ENCODE measurements at regions not wholly inside any gene's neighbourhood (a gene's known extent, or its start where the extent isn't known, plus 50 kb on each side); places are given as distances from the start of the nearest gene placed in this dataset.

DNA sequence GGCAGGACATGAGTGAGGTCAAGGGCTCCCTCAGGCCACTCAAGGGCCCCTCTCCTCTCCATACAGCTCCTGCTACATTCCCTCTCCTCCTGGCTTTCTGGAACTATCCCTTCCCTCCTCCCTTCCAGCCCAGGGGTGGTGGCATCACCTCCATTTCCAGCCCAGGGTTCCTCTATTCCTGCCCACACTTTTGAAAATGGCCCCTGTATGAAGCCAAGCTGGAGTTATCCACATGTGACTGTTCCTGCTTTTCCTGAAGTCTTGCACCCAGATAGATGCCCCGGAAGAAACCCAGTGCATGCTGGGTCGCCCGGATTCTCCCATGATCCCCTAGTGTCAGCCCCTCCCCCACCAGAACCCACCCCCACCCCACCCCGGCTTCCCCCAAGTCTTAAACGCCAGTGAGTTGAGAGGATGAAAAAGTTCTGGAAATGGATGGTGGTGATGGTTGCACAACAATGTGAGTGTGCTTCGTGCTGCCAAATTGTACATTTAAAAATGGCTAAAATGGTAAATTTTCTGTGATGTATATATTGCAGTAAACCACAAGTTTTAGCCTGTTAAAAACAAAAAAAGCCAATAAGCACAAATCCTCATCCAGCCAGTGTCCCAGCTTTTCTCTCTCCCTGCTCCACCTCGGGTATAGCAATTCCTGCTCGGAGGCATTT, 136.9 kb downstream of the SCARB1 start:
- no peak for TF ChIP-seq POLR2A (IDR thresholded peaks at IDR 0.05)
- no peak for TF ChIP-seq CTCF (IDR thresholded peaks at IDR 0.05)
- H3K4me3 ChIP-seq (ENCODE audit: low read depth, poor library complexity, severe bottlenecking), result no peak overlapping the region
- intact Hi-C loops (cut with DNase I; ENCODE audit: low total_unique reads), result no loop called here
- WGBS, 2 donors, result 55 to 62% methylated on average over 8 of the region's 8 CpGs
- DNase-seq (ENCODE audit: low spot score in 2 of 2), result no peak

DNA sequence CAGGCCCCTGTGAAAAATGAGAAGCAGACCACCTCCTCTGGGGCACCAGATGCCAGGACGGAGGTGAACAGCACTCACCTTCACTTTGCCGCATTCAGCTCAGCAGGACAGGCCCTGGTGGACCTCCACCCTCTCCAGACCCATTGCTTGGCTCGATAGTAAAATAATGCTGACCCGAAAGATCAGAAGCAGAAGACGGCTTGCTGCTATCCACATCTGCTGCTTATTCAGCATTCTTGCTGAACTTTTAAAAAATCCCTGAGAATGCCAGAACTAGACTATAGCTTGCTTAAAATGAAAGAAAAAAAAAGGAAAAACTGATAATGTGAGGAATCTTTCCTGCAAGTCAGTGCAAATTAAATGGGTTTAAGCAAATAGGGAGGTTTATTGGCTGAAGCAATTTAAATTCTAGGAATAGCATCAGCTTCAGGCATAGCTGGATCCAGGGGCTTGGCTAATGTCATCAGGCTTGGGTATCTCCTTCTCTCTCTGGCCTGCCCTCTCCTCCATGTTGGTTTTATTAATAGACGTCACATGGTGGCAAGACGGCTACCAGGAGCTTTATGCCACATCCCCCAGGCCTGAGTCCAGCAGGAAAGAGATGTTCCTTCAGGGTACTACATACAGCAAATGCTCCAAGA, 137.9 kb downstream of the SCARB1 start:
- WGBS, 2 donors, result 85 to 89% methylated on average over 7 of the region's 7 CpGs

DNA sequence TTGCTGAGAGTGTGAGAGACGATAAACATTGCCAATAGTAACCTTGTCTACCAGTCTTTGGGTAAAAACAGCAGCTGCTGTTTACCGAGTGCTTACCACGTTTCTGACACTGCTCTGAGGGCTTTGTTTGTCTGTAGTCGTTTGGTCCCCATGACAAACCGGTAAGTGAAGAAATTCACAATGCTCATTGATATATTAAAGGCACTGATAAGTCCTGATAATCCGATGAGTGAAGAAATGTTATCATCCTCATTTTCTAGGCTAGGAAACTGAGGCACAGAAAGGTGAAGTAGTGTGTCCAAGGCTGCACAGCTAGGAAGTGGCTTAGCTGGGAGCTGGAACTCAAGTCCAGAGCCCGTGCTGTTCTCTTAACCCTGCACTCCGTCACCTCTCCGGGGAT, 138.6 kb downstream of the SCARB1 start:
- no peak for DNase-seq (ENCODE audit: low spot score in 2 of 2)
- 85 to 88% methylated on average over 9 of the region's 9 CpGs for WGBS, 2 donors
- intact Hi-C loops (cut with DNase I; ENCODE audit: low total_unique reads), result no loop called here
- no peak overlapping the region for H3K4me3 ChIP-seq (ENCODE audit: low read depth, poor library complexity, severe bottlenecking)
- TF ChIP-seq CTCF (IDR thresholded peaks at IDR 0.05) (no peak), POLR2A (IDR thresholded peaks at IDR 0.05) (no peak)

More for the DNA sequence above, 137.9 kb downstream of the SCARB1 start:
- no peak for DNase-seq (ENCODE audit: low spot score in 2 of 2)
- no peak overlapping the region for H3K4me3 ChIP-seq (ENCODE audit: low read depth, poor library complexity, severe bottlenecking)
- intact Hi-C loops (cut with DNase I; ENCODE audit: low total_unique reads), result no loop called here
- TF ChIP-seq POLR2A (IDR thresholded peaks at IDR 0.05), result no peak
- no peak for TF ChIP-seq CTCF (IDR thresholded peaks at IDR 0.05)

- intact Hi-C loops (cut with DNase I; ENCODE audit: low total_unique reads), result no loop called here
- H3K4me3 ChIP-seq (ENCODE audit: low read depth, poor library complexity, severe bottlenecking), result no peak overlapping the region
- 75 to 79% methylated on average over 3 of the region's 3 CpGs for WGBS, 2 donors
- no peak for DNase-seq (ENCODE audit: low spot score in 2 of 2)
- TF ChIP-seq CTCF (IDR thresholded peaks at IDR 0.05), result no peak
- TF ChIP-seq POLR2A (IDR thresholded peaks at IDR 0.05), result no peak
These were observed 140.8 kb downstream of the SCARB1 start for GRCh38 chr12:124722878-124723277.

GRCh38 chr12:124721501-124722162, 142.0 kb downstream of the SCARB1 start:
- no peak for DNase-seq (ENCODE audit: low spot score in 2 of 2)
- 71 to 72% methylated on average over 3 of the region's 3 CpGs for WGBS, 2 donors
- intact Hi-C loops (cut with DNase I; ENCODE audit: low total_unique reads), result no loop called here
- no peak overlapping the region for H3K4me3 ChIP-seq (ENCODE audit: low read depth, poor library complexity, severe bottlenecking)
- TF ChIP-seq POLR2A (IDR thresholded peaks at IDR 0.05), result no peak
- no peak for TF ChIP-seq CTCF (IDR thresholded peaks at IDR 0.05)

All from lower leg skin (tissue), 4 donors.